CD1c-positive myeloid dendritic cell (primary cell): ENCODE measurements at regions not wholly inside any gene's neighbourhood (a gene's known extent, or its start where the extent isn't known, plus 50 kb on each side); places are given as distances from the start of the nearest gene placed in this dataset.
"Not testable (repeated sequence)": the region's sequence is repeated elsewhere in the genome, so short reads cannot be mapped to it uniquely, and the experiment has no call there.

Experiments
- DNase-seq: peaks from one replicate; pipeline ENCODE4 v3.0.0-alpha.2; 2016; ENCODE audit errors: extremely low spot score

DNA sequence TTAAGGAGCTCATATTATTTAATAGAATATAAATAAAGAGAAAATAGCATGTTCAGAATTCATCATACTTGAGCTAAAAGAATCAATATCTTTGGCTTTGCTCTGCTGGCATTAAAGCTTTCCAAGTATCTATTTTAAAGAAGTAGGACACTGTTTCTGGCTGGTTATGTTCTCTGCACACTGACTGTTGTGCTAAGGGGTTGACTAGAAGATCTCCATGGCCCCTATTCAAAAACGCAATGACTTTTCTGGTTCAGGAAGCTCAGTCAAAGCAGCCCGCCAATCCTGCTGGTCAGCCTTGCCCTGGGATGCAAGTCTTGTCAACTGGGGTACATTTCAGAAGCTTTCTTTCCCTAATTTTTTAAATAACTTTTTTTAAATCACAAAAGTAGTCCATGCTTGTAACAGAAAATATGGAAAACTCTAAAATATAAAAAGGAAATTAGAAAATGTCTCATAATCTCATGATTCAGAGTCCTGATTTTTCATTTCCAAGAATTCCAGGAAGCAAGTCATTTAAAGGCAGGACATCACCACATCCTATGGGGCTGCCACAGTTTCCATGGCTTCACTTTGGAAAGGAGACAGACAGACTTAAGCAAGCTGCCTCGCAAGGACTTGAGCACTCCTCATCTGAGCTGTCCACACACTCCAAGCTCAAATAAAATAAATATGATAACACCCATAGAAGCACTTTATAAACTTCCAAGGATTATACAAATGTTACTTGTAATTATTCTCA, 195.1 kb downstream of the TXNL1 start:
- DNase-seq, result no peak

DNA sequence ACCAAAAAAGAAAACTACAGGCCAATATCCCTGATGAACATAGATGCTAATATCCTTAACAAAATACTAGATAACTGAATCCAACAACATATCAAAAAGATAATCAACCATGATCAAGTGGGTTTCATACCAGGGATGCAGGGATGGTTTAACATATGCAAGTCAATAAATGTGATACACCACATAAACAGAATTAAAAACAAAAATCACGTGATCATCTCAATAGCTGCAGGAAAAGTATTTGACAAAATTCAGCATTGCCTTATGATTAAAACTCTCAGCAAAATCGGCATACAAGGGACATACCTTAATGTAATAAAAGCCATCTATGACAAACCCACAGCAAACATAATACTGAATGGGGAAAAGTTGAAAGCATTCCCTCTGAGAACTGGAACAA, 199.9 kb downstream of the TXNL1 start:
- not testable (repeated sequence) for DNase-seq

DNA sequence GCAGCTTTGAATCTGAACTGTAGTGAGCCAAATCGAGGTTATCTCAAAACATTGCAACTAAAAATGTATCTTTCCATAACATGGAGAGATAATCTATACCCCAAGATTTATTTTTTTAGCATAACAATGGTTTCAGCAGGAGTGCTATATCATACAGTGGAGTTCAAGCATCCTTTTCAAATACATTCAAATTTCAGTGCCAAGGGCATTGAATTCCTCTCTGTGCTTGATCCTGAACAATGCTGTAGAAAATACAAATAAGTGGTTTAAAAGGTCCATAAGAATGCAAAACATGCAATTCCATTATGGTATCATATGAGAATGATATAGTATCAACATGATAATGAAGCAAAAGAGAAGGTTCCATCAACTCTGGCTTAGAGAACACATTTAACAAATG, 201.7 kb downstream of the TXNL1 start:
- no peak for DNase-seq

DNA sequence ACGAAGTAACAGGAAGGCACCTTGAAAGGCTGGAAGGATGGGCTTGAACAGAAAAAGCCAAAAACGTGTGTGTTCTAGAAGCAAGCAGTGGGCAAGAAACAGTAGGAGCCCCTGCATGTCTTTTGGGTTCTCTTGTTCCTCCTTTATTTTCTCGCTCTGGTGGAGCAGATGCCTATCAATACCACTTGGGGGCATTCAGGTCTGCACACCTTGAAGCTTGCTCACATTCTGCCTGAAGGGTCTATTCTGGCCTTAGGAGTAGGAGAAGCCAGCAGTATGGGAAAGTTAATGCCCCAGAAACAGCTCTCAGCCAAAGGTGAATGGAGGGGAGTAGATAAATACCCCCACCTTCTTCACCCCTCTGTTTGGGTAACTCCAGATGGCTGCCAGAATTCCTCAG, 204.5 kb downstream of the TXNL1 start:
- no peak for DNase-seq

DNA sequence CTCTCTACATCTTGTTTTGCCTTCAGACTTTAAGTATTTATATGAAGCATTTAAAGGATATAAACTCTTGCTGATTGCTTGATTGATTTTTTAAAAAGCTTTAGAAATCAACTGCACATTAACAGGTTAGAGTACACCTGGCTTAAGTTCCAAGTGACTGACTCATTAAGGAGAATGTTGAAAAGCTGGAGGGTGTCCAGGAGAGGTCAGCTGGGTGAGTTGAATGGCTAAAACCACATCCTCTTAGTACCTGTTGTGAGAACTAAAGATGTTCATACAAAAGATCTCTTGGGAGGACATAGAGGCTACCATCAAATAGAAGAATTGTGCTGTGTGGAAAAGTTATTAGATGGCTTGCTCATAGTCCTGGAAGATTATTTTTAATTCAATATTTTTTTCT, 206.8 kb downstream of the TXNL1 start:
- no peak for DNase-seq

DNA sequence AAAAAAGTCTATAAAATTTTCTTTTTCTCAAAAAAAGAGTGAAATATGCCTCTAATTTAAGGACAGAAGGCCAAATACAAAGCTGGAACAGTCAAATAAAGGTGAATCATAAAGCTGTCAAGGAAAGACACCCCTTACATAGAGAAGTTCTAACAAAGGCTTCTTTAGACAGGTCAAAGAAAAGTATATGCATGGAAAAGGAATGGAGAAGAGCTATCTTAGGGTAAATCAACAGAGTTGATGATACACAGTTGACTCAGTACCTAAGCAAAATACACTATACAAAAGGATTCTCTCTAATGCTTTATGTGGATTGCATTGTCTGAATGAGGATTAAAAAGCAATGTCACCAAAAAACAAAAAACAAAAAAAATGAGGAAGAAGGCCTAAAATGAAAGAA, 214.8 kb downstream of the TXNL1 start:
- no peak for DNase-seq

DNA sequence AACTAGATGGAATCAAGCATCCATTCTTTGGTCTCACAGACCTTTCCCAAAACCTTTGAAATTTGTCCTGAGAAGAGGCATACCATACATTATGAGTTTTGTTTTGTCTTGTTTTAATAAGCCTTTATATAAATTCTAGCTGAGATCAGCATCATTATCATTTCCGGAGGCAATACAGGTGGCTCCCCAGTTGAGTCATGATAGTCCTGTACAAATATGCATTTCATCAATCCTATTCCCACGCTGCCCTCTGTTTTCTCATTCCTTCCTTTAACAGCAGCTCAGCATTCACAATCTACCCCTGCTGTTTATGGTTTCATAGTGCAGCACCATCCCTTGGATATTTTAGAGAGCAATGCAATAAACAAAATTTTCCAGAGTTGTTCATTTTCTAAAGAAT, 216.7 kb downstream of the TXNL1 start:
- DNase-seq, result no peak

DNA sequence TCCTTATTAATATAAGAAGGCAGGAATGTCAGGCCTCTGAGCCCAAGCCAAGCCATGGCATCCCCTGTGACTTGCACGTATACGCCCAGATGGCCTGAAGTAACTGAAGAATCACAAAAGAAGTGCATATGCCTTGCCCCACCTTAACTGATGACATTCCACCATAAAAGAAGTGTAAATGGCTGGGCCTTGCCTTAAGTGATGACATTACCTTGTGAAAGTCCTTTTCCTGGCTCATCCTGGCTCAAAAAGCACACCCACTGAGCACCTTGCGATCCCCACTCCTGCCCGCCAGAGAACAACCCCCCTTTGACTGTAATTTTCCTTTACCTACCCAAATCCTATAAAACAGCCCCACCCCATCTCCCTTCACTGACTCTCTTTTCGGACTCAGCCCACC, 217.5 kb downstream of the TXNL1 start:
- not testable (repeated sequence) for DNase-seq

DNA sequence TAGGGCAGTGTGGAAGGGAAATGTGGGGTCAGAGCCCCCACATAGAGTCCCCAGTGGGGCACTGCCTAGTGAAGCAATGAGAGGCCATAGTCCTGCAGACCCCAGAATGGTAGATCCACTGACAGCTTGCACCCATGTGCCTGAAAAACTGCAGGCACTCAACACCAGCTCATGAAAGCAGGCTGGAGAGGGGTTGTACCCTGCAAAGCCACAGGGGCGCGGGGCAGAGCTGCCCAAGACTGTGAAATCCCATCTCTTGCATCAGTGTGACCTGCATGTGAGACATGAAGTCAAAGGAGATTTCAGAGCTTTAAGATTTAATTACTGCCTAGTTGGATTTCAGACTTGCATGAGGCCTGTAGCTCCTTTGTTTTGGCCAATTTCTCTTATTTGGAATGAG, 224.0 kb downstream of the TXNL1 start:
- no peak for DNase-seq

DNA sequence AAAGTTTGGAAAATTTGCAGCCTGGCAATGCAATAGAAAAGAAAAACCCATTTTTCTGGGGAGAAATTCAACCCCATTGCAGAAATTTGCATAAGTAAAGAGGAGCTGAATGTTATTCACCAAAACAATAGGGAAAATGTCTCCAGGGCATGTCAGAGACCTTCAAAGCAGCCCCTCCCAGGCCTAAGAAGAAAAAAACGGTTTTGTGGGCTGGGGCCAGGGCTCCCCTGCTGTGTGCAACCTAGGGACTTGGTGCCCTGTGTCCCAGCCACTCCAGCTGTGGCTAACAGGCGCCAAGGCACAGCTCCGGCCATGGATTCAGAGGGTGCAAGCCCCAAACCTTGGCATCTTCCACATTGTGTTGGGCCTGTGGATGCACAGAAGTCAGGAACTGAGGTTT, 224.5 kb downstream of the TXNL1 start:
- DNase-seq, result no peak

DNA sequence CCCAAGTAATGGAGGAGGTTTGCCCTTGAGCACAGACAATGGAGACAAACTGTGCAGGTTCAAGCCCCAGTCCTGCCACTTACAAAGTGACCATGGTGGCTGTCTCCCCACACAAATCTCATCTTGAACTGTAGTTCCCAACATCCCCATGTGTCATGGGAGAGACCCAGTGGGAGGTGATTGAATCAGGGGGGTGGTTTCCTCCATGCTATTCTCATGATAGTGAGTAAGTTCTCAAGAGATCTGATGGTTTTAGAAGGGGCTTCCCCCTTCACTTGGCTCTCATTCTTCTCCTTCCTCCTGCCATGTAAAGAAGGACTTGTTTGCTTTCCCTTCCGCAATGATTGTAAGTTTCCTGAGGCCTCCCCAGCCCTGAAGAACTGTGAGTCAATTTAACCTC, 225.4 kb downstream of the TXNL1 start:
- DNase-seq, result no peak

DNA sequence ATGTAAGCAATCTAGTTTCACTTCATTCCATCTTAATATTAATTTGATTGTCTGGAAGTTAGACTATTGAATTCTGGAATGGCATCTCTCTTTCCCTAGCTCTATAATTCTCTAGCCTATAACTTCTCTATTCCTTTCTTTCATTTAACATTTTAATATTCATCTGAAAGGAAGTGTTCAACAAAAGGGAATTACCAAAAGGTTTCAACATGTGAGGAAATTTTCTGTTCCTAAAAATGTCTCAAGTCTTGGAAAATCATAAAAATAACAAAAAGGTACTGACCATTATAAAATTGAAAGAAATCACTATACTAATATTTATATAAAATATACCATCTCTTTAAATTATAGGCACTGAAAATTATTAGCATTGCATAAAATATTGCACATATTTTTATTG, 228.7 kb downstream of the TXNL1 start:
- no peak for DNase-seq

DNA sequence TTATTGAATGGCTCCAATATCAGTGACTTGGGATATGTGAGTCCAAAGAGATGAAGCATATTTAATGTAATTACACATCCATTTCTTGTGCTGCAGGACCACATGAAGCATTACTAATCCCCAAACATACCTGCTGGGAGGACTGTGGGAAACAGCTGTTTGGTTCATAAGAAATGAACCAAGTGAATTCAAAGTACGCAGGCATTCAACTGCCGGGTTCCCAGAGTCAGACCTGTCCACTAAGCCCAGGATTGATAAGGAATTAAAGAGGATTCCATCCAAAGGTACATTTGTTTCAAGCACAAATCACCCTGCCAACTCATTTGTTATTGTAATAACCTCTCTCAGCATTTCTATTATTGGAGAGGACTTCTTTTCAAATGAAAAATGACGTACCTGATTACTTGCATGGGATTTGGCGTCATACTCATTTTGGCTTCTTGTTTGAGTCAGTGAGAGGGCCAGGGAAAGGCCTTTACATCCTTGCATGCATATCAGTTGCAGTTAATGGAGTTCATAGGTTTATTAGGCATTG, 230.7 kb downstream of the TXNL1 start:
- no peak for DNase-seq

DNA sequence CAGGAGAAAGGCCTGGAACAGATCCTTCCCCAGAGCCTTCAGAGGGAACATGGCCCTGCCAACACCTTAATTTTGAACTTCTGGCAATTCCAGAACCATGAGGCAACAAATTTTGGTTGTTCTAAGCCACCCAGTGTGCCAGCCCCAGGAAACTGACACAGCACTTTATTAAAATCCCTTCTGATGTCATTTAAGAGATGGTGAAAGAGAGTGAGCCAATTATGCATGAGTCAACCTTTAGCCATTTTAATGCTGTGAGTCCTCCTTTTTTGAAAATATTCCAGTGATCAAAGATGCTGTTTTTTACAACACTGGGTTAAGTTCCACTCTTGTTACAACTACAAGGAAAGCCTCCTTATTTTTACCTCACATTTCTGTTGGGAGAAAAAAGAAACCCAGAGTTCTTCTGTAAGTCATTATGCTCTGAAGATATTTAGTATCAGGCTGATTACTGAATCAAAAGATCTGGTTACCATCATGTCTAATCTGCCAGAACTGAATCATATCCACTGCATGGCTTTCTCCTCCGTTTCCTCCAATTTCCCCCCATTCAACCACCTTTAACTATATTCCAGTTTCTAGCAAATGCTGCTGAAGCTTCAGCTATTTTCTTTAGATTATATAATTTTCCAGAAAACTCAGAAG, 235.4 kb downstream of the TXNL1 start:
- no peak for DNase-seq

DNA sequence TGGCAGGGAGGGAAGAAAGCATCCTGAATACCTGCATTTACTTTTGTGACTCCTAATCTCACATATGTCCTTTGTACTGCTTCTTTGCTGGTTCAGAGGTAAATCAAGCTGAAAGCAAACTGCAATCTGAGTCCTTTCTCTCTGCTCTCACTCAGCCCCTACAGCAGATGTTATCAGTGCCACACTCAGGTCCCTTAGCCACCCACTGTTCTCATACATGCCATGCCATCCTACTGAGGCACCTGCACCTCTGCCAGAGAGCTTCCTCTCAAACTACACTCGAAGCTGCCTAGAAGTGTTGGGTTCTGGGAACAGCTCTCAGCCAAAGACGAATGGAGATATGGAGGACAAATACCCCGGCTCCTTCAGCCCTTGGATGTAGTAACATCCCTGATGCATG, 244.5 kb downstream of the TXNL1 start:
- no peak for DNase-seq

DNA sequence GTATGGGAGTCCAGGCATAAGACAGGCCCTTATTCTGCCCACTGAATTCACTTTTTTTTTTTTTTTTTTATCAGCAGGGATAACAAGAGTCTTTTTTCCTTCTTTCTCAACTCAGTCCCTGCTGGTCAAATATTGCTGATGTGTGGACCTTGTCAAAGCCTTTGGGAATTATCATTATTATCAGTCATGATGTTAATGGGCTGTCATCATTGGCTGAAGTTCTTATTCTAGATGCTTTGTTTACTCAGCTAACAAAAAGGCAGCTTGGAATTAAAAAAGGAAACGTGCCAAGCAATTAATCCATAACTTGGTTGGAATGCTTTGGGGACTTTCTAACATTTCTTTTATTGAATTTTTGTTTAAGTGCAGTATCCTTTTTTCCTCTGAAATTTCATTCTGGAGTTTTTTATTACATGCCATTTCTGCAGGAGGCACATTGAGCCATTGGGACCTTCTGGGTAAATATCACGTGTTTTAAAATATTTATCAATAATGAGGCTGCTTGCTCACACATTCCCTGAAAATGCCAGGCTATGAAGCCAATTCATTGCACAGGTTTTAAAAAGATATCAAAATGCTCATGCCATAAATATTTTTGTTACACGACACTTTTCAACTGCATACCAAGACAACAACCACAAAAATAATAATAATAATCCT, 246.3 kb downstream of the TXNL1 start:
- no peak for DNase-seq

DNA sequence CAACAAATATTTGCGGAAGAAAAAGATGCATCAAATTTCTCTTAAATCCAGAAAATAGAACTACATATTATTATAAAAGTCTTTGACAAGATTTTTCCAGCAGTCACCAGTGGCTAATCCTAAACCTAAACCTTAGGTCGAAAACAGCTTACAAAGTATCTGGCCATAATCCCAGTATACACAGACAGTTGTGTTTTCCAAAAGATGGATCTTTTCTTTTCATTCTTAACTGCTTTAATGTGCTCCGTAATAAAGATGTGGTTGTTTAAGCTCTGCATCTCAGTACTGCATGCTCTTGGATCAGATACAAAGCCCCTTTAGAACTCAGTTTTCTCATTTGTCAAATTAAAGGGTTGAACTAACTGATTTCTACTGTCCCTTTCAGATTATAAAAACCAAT, 247.8 kb downstream of the TXNL1 start:
- no peak for DNase-seq

DNA sequence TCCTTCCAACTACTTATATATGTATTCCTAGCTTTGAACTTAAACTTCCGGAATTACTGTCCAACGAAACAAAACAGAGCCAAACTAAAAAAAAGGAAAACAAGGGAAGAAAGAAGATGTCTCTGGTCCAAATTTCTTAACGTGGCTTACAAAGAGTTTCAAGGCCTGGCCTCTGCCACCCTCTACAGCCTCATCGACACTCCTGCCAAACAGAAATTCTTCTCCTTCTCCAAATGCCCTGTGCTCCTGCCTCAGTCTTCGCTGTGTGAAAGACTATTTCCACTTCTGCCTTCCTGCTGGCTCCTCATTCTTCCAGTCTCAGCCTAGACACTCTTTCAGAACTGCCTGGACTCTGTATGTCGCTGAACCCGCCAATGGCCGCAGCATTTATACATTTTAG, 249.2 kb downstream of the TXNL1 start:
- DNase-seq, result no peak

DNA sequence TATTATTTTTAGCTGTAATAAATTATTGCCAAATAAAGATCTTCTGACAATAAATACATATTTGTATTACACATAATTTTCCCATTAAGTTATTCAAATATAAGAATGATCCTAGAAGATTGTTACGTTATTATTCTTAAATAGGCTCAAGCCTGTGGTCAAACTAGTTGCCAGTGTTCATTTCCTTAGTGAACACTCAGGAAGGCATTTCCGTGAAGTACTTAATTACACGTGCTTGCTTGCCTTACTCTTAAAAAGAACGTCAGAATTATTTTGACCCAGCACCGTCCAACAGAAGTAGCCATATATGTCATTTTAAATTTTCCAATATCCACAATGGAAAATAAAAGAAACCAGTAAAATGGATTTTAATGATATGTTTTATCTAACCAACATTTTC, 249.8 kb downstream of the TXNL1 start:
- no peak for DNase-seq

DNA sequence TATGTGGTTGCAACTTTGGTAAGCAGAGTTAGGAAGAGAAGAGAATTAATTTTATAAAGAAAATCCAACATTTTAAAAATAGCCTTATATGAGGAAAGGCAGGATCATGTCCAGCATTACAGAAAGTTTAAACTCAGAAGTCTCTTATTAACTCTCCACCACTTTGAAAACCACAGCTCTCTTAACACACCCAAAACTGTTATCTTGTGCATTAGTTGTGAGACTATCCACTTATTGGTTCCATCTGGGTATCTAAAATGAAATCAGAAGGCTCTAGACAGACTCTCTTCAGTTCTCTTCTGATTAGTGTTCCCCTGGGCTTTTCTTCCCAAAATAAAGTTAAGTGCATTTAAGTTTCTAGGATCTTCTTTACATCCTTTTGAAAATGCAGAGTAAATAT, 251.5 kb downstream of the TXNL1 start:
- DNase-seq, result no peak

DNA sequence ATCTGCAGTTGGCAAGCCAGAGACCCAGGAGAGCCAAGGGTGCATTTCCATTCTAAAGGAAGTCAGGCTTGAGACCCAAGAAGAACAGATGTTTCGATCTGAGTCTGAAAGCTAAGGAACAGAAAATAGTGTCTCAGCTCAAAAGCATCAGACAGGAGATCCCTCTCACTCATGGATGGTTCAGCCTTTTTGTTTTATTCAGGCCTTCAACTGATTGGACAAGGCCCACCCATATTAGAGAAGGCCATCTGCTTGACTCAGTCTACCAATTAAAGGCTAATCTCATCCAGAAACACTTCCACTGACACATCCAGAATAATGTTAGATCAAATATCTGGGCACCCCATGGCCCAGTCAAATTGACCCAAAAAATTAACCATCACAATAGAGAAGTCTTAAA, 255.0 kb downstream of the TXNL1 start:
- no peak for DNase-seq

DNA sequence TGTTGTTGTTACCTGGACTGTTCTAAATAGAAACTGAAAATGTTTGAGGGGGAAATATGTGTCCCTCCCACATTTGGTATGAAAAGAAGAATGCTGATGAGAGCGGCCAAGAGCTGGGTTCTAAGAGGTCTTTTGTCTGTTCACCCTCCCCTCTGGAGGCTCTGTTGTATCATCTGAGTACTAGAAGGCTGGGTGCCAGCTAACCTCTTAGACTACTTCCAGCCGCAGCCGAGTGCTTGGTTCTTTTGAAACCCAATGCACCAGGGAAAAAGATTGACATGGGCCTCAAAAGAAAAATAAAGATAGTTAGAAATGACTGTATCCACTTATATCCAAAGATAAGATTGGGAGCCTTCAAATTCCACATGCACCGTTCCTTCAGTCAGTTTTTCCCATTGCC, 255.9 kb downstream of the TXNL1 start:
- DNase-seq, result no peak

DNA sequence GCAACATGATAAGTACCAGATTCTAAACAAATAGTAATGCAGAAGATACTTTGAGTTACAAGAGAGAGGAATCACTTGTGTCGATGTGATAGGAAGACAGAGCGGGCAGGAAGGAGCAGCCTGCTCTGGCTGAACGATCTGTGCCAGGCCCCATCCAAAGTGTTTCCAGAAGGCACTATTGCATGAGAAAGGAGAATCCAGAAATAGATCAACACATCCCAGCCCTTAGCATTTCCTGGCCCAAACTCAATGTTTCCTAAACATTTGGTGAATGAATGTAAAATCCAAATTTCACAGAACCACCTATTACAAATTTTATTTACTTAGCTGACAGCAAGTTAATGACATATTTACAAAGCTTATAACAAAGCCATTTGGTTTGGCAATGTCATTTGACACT, 257.2 kb downstream of the TXNL1 start:
- DNase-seq, result no peak
